ENCODE measurements at regions not wholly inside any gene's neighbourhood (a gene's known extent, or its start where the extent isn't known, plus 50 kb on each side); places are given as distances from the start of the nearest gene placed in this dataset.

DNA sequence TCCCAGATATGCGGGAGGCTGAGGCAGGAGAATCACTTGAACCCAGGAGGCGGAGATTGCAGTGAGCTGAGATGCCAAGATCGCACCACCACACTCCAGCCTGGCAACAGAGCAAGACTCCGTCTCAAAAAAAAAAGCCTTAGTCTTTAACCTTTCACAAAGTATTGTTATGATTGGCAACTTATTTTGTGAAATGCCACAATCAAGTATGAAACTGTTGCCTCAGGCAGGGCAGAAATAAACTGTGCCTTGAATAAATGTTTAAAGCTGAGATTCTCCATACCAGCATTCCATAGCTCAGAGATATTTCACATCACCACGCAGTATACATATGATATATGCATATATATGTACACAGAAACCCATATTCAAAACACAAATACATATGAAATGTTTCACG is 120.1 kb upstream of the CCDC28A start (continued):
- TF ChIP-seq, protein P1, sequence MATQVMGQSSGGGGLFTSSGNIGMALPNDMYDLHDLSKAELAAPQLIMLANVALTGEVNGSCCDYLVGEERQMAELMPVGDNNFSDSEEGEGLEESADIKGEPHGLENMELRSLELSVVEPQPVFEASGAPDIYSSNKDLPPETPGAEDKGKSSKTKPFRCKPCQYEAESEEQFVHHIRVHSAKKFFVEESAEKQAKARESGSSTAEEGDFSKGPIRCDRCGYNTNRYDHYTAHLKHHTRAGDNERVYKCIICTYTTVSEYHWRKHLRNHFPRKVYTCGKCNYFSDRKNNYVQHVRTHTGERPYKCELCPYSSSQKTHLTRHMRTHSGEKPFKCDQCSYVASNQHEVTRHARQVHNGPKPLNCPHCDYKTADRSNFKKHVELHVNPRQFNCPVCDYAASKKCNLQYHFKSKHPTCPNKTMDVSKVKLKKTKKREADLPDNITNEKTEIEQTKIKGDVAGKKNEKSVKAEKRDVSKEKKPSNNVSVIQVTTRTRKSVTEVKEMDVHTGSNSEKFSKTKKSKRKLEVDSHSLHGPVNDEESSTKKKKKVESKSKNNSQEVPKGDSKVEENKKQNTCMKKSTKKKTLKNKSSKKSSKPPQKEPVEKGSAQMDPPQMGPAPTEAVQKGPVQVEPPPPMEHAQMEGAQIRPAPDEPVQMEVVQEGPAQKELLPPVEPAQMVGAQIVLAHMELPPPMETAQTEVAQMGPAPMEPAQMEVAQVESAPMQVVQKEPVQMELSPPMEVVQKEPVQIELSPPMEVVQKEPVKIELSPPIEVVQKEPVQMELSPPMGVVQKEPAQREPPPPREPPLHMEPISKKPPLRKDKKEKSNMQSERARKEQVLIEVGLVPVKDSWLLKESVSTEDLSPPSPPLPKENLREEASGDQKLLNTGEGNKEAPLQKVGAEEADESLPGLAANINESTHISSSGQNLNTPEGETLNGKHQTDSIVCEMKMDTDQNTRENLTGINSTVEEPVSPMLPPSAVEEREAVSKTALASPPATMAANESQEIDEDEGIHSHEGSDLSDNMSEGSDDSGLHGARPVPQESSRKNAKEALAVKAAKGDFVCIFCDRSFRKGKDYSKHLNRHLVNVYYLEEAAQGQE (IDR thresholded peaks at IDR 0.05; ENCODE audit: unreplicated experiment) = no peak
- TF ChIP-seq ZNF462 (CRISPR knock-in tag; IDR thresholded peaks at IDR 0.05) = no peak

GRCh38 chr6:138654715-138655634 is 118.6 kb upstream of the CCDC28A start:
- Histone ChIP-seq H3K27me3 (ENCODE audit: insufficient read depth) (no peaks in the 10 kb centered on the region), H3K4me1 (ENCODE audit: insufficient read depth) (no peaks in the 10 kb centered on the region), H3K27ac (ENCODE audit: low read depth) (no peak overlapping the region), H3K36me3 (ENCODE audit: insufficient read depth) (no peaks in the 10 kb centered on the region), H3K4me2 (no peak overlapping the region), H3K79me2 (replicated peaks; ENCODE audit: insufficient read depth) (peaks cover 18% of the 10 kb centered on the region), H3K4me3 (no peak overlapping the region), H4K20me1 (replicated peaks; ENCODE audit: insufficient read depth) (no peaks in the 10 kb centered on the region; the same call in 1 of the 2 replicates), H3F3A (replicated peaks; ENCODE audit: low read depth) (no peaks in the 10 kb centered on the region), H3K9me2 (ENCODE audit: insufficient read depth) (no peaks in the 10 kb centered on the region), H2AFZ (no peak overlapping the region)
- Mint-ChIP-seq H3K27ac (peak overlapping the region; percentile 21; the same call in 1 of the 2 replicates), H3K36me3 (ENCODE audit: low read depth) (no peaks in the 10 kb centered on the region), H3K4me3 (no peak overlapping the region), H3K9me3 (no peaks in the 10 kb centered on the region), H3K27me3 (ENCODE audit: insufficient read depth, low read depth, poor library complexity) (no peaks in the 10 kb centered on the region), H3K4me1 (peaks cover 25% of the 10 kb centered on the region)
- no peak for ATAC-seq
- no peak for DNase-seq (ENCODE audit: low spot score)
- TF ChIP-seq STAT1 (IDR thresholded peaks at IDR 0.05; ENCODE audit: unreplicated experiment) = no peak
- TF ChIP-seq EZH2phosphoT487 (IDR thresholded peaks at IDR 0.05; ENCODE audit: unreplicated experiment) = no peak
- TF ChIP-seq, protein P2, sequence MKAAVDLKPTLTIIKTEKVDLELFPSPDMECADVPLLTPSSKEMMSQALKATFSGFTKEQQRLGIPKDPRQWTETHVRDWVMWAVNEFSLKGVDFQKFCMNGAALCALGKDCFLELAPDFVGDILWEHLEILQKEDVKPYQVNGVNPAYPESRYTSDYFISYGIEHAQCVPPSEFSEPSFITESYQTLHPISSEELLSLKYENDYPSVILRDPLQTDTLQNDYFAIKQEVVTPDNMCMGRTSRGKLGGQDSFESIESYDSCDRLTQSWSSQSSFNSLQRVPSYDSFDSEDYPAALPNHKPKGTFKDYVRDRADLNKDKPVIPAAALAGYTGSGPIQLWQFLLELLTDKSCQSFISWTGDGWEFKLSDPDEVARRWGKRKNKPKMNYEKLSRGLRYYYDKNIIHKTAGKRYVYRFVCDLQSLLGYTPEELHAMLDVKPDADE (IDR thresholded peaks at IDR 0.05) = no peak
- no peak for TF ChIP-seq CTCF (conservative IDR thresholded peaks at IDR 0.05; ENCODE audit: low read depth in 2 of 2)
- no peak for TF ChIP-seq JUNB (IDR thresholded peaks at IDR 0.05; ENCODE audit: unreplicated experiment)
- TF ChIP-seq NANOG (IDR thresholded peaks at IDR 0.05; ENCODE audit: borderline replicate concordance) = no peak
- no peak for TF ChIP-seq CREB1 (CRISPR knock-in tag; IDR thresholded peaks at IDR 0.05; ENCODE audit: low read depth)

Measured in GM23338 (cell line).